Endothelial cell of umbilical vein (primary cell): ENCODE measurements at regions not wholly inside any gene's neighbourhood (a gene's known extent, or its start where the extent isn't known, plus 50 kb on each side); places are given as distances from the start of the nearest gene placed in this dataset.

ENCODE experiments used
- BruUV-seq: library from RNA; stranded (reverse); fragments of 400-500 nt; replicated peaks from 2 replicates; lab custom pipeline; 2021; lab: Mats Ljungman, UMichigan
- CTCF ChIA-PET: fragments of 300-600, 350-600 bp; sonication (Branson Sonifier 250); formaldehyde crosslinking; loops from one replicate; lab custom pipeline; 2021; ENCODE audit warnings: antibody characterized with exemption, inconsistent platforms; lab: Charles Lee
- POLR2A ChIA-PET: fragments of 300-600, 350-600 bp; sonication (Branson Sonifier 250); formaldehyde crosslinking; loops from one replicate; lab custom pipeline; 2021; ENCODE audit warnings: antibody characterized with exemption, inconsistent platforms; lab: Charles Lee
- DNase-seq: peaks from one replicate; pipeline ENCODE4 v3.0.0-alpha.2; 2011; ENCODE audit warnings: low read depth, low spot score
- FAIRE-seq: peaks from 2 replicates; lab custom pipeline; 2011; peaks lifted over from hg19 to GRCh38; lab: Jason Lieb, UNC
- H2AFZ ChIP-seq: 2 replicates; pipeline ENCODE4 v1.6.0; 2012; ENCODE audit warnings: low read depth, low read length, control low read depth, inconsistent platforms
- H3K27ac ChIP-seq: 2 replicates; pipeline ENCODE4 v1.5.1; 2011; ENCODE audit warnings: low read depth, mild to moderate bottlenecking, control low read depth, low read length, moderate library complexity; ENCODE audit not compliant: insufficient read depth
- H3K27me3 ChIP-seq, 2 experiments: 2 replicates each; pipeline versions ENCODE4 v1.6.0 to v1.6.1; 2011; ENCODE audit warnings: low read length in 2 of 2, mixed read lengths in 1 of 2; ENCODE audit not compliant: control insufficient read depth in 2 of 2, insufficient read depth in 2 of 2
- H3K36me3 ChIP-seq, 2 experiments: 2 replicates in 1 of 2; 3 replicates in 1 of 2; pipeline ENCODE4 v1.5.1; 2011; ENCODE audit warnings: low read length in 2 of 2, mild to moderate bottlenecking in 1 of 2, moderate library complexity in 1 of 2; ENCODE audit not compliant: control insufficient read depth in 2 of 2, insufficient read depth in 2 of 2; ENCODE audit errors: extremely low read depth in 1 of 2
- H3K4me1 ChIP-seq: 3 replicates; pipeline ENCODE4 v1.5.1; 2011; ENCODE audit warnings: mild to moderate bottlenecking, low read length; ENCODE audit not compliant: control insufficient read depth, insufficient read depth; ENCODE audit errors: extremely low read depth
- H3K4me2 ChIP-seq: 2 replicates; pipeline ENCODE4 v1.6.1; 2011; ENCODE audit warnings: low read length, control low read depth, mixed read lengths; ENCODE audit not compliant: insufficient read depth
- H3K4me3 ChIP-seq, 3 experiments: fragments of 200-600 bp in 1 of 3; sonication (generic), shearing (Covaris generic) in 1 of 3; replicated peaks in 1 of 3; 2 replicates each; pipeline ENCODE4 v1.5.1; 2011 to 2016; ENCODE audit warnings: control low read depth in 3 of 3, low read length in 3 of 3, mild to moderate bottlenecking in 2 of 3, inconsistent platforms in 1 of 3, low read depth in 1 of 3, moderate library complexity in 1 of 3; ENCODE audit not compliant: insufficient read depth in 1 of 3
- H3K79me2 ChIP-seq: 2 replicates; pipeline ENCODE4 v1.6.0; 2012; ENCODE audit warnings: low read length, inconsistent platforms; ENCODE audit not compliant: control insufficient read depth, insufficient read depth
- H3K9ac ChIP-seq: replicated peaks from 2 replicates; pipeline ENCODE3; 2011; ENCODE audit warnings: low read length, control low read depth; ENCODE audit not compliant: insufficient read depth; ENCODE audit errors: extremely low read depth
- H3K9me1 ChIP-seq: replicated peaks from 3 replicates; pipeline ENCODE4 v1.6.0; 2011; ENCODE audit warnings: mild to moderate bottlenecking, low read length; ENCODE audit not compliant: control insufficient read depth, insufficient read depth; ENCODE audit errors: extremely low read depth
- H3K9me3 ChIP-seq: replicated peaks from 2 replicates; pipeline ENCODE4 v1.5.1; 2012; ENCODE audit warnings: low read length, inconsistent platforms; ENCODE audit not compliant: control insufficient read depth, insufficient read depth
- H4K20me1 ChIP-seq: replicated peaks from 2 replicates; pipeline ENCODE3; 2011; ENCODE audit warnings: mild to moderate bottlenecking, low read length; ENCODE audit not compliant: control insufficient read depth, insufficient read depth; ENCODE audit errors: extremely low read depth
- CTCF ChIP-seq, 2 donors: IDR thresholded peaks; 1 replicate in 1 of 2; 2 replicates in 1 of 2; pipeline ENCODE4 v1.5.1; 2011; ENCODE audit warnings: low read length in 2 of 2, mild to moderate bottlenecking in 2 of 2, moderate library complexity in 2 of 2, control low read depth in 1 of 2, inconsistent platforms in 1 of 2, low read depth in 1 of 2; ENCODE audit not compliant: insufficient read depth in 1 of 2; ENCODE audit errors: extremely low read depth in 1 of 2
- EZH2 ChIP-seq: IDR thresholded peaks from 2 replicates; pipeline ENCODE4 v1.6.1; 2012; ENCODE audit warnings: borderline replicate concordance, low read depth, mild to moderate bottlenecking, moderate library complexity, low read length, inconsistent platforms; ENCODE audit not compliant: severe bottlenecking
- FOS ChIP-seq: IDR thresholded peaks from 2 replicates; pipeline ENCODE4 v1.6.1; 2011; ENCODE audit warnings: mild to moderate bottlenecking, low read length, moderate library complexity, borderline replicate concordance; ENCODE audit not compliant: insufficient read depth
- GATA2 ChIP-seq: IDR thresholded peaks from 2 replicates; pipeline ENCODE4 v1.7.0; 2011; ENCODE audit warnings: low read depth, mild to moderate bottlenecking, moderate library complexity, mixed read lengths, low read length; ENCODE audit not compliant: insufficient read length, insufficient read depth
- JUN ChIP-seq: IDR thresholded peaks from 2 replicates; pipeline ENCODE4 v1.6.1; 2011; ENCODE audit warnings: borderline replicate concordance, low read depth; ENCODE audit not compliant: insufficient read length, insufficient read depth
- MAX ChIP-seq: IDR thresholded peaks from 2 replicates; pipeline ENCODE4 v1.6.1; 2011; ENCODE audit not compliant: insufficient read depth, insufficient read length
- MYC ChIP-seq: IDR thresholded peaks from one replicate; pipeline ENCODE4 v1.6.1; 2011; ENCODE audit warnings: mild to moderate bottlenecking, low read depth, low read length
- POLR2A ChIP-seq: IDR thresholded peaks from 2 replicates; pipeline ENCODE4 v1.6.1; 2012; ENCODE audit warnings: low read depth, mild to moderate bottlenecking, control low read depth, low read length
- POLR2AphosphoS5 ChIP-seq: IDR thresholded peaks from 2 replicates; pipeline ENCODE4 v1.6.1; 2012; ENCODE audit warnings: low read depth, mild to moderate bottlenecking, control low read depth, low read length, moderate library complexity; ENCODE audit not compliant: insufficient read depth
- dilution Hi-C: fragments of 300-500 bp; cut with MboI; formaldehyde crosslinking; loops from one replicate; pipeline ENCODE4 v1.15.0; 2019; ENCODE audit warnings: low sequenced_read_pairs; ENCODE audit not compliant: extremely low pct_ligation_motif_present
- intact Hi-C: fragments of 100-400 bp; cut with micrococcal nuclease; formaldehyde crosslinking; loops from one replicate; pipeline ENCODE4 v1.10.0; 2022

DNA sequence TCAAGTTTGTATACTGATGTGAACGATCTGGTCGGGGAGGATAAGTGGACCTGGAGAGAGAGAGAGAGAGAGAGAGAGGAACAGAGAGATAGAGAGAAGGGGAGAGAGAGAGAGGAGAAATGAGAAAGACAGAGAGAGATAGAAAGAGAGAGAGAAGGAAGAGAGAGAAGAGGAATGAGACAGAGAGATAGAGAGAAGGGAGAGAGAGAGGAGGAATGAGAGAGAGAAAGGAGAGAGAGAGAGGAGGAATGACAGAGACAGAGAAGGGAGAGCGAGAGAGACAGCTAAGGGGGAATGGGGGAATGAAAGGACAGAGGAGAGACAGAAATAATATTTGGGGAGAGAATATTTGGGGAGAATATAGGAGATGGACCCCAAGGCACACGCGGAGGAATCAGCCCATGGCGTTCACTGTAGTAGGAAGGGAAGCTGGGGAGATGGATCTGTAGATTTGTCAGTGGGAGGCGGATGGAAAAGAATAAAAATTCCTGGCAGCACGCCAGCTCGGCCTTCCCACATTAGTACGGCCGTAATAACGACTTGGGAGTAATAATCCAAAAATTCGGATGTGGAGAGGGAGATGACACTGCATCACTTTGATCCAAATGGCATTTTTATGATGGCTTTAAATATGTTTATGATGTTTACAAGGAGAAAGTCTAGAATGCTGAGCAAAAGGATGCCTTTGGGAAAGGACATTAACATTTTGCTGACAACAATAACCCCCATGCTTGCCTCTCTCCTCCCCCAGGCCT is 159.8 kb upstream of the KCNJ6 start:
- H3K4me3 ChIP-seq = no peak overlapping the region
- dilution Hi-C loops (no loop called here), intact Hi-C loops (no loop called here)
- no peak overlapping the region for H3K9ac ChIP-seq
- H3K9me1 ChIP-seq = no peaks in the 10 kb centered on the region
- H3K4me2 ChIP-seq = no peak overlapping the region
- H3K27me3 ChIP-seq = no peaks in the 10 kb centered on the region
- no peaks in the 10 kb centered on the region for H3K79me2 ChIP-seq
- H3K36me3 ChIP-seq = no peaks in the 10 kb centered on the region
- no peaks in the 10 kb centered on the region for H4K20me1 ChIP-seq
- no peak overlapping the region for H3K27ac ChIP-seq
- ChIA-PET CTCF (no interaction called here), POLR2A (no interaction called here)
- H3K4me1 ChIP-seq = no peaks in the 10 kb centered on the region
- DNase-seq = no peak
- TF ChIP-seq GATA2 (no peak), FOS (no peak), EZH2 (no peak), MAX (no peak), POLR2AphosphoS5 (no peak), CTCF (IDR thresholded peaks at IDR 0.05; ENCODE audit: extremely low read depth in 1 of 2, insufficient read depth in 1 of 2, low read depth in 1 of 2, low read length in 2 of 2) (no peak), POLR2A (no peak), MYC (no peak), JUN (no peak)
- no peak overlapping the region for H2AFZ ChIP-seq
- FAIRE-seq = no peak
- no TSS peak for BruUV-seq
- no peaks in the 10 kb centered on the region for H3K9me3 ChIP-seq
